GM19025 (cell line): ENCODE measurements at regions not wholly inside any gene's neighbourhood (a gene's known extent, or its start where the extent isn't known, plus 50 kb on each side); places are given as distances from the start of the nearest gene placed in this dataset.

Experiments
- ATAC-seq: cut with Tn5 transposase; IDR thresholded peaks from one replicate; pipeline ENCODE4 v1.9.1; 2021; ENCODE audit warnings: mild to moderate bottlenecking, low read depth, moderate library complexity; ENCODE audit not compliant: unreplicated experiment

DNA sequence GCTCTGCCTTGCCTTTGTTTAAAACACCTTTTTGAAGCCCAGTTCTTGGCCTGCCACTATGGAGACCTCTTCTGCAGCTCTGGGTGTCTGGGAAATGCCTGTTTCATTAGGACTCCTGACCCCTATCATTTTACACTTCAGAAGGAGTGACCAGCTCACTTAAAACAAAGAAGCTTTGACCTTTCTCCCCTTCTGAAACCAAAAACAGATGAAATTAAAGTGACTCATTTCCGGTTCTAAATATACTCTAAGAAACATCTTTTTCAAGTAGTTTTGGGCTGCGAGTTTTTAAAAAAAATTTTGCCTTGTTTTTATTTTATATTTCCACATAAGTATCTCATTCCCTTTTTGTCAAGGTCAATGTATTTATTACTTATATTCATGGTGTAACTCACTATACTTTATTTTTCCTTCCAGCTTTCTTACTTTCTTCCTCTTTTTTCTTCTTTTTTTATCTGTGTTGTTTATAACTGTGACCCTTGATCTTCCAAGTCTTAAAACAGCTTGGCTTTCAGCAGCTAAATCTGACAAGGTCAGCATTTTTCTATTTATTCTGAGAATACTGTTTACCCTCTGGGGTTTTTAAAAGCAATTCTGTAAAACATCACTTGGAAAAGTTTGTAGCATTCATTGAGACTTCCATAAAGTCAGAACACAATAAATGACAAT is 672.9 kb downstream of the NR2F1-AS1 start:
- ATAC-seq: peak; percentile 75

DNA sequence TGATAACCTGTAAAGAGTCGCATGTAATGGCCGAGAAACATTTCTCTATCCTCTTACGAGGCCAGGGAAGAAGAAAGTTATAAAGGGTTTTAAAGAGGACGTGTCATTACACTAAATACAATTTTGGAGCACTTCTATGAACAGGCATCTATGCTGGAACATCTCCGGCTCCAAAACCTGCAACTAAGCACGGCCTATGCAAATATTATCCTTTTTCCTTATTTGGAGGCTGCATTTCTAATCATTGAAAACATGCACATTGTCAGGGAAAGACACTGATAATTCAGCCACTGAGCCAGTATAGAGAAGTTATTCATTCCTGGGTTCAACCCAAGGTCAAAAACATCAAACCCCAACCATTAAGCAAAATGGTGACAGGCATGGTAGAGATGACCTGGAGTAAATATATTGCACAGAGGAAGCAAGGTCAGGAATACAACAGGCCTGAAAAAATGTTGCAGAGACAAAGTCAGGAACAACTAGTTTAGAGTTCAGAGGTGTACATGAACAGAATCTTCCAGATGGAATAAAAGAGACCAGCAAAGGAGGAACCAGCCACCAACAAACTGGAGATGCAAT is 674.1 kb downstream of the NR2F1-AS1 start:
- no peak for ATAC-seq

DNA sequence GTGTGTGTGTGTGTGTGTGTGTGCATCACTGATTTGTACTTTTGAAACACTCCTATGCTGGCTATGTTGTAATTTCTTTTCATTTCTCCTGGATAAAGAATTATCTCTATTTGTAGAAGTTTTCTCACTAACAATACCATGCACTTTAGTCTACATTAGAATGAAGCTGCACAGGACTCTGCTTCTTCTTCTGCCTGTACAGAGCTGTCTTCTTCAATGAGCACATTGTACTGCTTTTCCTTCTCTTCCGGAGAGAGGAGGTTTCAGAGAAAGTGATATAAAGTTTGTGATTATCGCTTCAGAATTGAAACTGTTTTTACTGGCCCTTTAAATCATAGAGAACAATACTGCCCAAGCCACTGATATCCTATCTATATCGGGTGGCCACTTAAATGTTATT is 677.0 kb downstream of the NR2F1-AS1 start:
- no peak for ATAC-seq

DNA sequence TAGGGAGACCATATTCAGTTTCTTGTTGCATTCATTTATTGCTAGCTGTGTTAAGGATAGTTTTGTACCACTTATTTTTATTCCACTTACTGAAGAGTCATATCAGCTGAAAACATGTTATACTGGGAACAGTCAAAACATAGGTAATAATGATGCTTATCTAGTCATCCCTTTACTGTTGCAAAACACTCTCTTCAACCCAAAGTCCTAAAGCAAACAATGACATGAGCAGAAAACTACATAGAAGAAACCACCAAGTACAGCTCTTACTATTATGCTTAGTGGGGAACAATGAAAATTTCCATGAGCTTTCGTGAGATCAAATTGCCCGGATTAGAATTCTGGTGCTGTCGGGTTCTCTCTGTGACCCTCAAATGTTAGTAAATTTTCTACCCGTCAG is 681.4 kb downstream of the NR2F1-AS1 start:
- no peak for ATAC-seq

DNA sequence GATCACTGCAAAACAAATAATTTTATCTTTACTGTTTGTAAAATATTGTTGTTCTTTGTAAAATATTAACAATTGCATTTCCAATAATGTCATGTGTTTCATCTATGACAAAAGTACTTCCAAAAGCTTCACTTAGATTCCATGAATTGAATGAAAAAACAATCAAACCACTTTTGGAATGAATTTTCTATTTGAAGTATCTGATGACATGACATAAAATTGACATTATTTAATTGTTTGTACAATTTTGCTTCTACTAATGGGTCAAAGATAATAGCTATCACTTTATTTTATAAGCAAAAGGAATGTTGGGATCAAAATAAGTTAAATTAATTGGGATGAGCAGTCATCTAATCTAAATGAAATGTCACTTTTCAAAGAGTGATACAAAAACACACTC is 684.3 kb downstream of the NR2F1-AS1 start:
- ATAC-seq: no peak

DNA sequence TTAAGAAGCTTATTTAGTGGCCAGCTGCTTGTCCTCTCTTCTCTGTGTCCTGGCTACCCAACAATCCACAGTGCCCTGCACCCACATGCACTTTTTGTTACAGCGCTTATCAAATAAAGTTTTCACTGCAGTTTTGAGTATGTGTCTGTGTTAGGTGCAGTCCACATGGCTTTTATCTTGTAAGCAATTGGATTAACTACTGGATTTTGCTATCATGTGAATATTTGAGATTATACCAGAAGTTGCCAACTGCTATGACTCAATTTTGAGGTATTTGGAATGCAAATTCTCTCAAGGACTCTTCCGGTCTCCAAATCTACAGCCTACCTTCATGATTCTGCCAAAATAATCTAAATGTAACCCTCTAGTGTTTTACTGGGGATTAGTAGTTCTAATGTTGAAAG is 690.2 kb downstream of the NR2F1-AS1 start:
- no peak for ATAC-seq

DNA sequence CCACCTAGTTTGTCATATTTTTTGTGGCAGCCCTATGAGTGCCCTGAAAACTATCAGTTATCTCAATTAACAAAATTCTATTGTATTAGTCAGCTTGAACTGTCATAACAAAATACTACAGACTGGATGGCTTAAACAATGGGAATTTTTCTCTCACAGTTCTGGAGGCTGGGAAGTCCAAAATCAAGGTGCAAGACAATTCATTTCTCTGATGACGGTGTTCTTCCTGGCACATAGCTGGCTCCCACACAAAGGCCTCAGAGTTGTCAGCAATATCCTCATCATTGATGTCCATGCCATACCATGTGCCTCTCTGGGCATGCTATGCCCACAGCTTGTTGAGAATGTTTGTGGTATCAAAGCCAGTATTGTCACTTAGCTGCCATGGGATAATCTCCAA is 691.9 kb downstream of the NR2F1-AS1 start:
- no peak for ATAC-seq

DNA sequence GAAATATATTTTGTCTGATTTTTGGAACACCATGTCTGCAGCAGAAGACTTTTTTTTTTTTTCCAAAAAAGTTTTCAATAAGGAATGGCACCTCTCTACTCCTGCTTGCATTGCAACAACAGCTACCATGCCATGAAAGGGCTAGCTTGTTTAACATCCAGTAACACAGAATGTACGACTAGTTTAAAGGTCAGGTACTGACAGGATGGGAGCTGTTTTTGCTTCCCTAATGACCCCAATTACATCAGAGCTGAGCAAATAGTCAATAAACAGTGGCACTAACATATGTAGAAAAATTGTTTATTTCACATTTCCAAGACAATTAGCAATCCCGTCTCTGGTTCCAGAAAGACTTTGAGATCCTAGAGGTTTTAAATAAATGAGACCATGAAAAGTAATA is 693.8 kb downstream of the NR2F1-AS1 start:
- no peak for ATAC-seq

DNA sequence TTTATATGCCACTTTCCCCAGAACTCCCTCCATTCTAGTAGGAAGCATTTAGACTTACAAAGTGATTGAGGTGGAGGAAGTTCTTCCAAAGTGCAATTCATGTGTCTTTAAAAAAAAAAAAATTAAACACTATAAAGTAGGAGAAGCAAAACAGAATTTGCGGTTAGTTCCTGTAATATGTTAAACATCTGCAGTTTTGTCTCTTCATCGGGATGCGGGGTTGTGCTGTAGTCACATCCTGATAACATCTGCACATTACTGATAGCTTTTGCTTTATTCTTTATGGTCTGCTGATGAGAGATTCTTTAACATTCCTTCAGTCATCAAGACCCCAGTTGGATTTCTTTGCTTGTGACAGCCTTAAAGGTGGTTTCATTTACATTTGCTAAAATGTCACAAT is 694.3 kb downstream of the NR2F1-AS1 start:
- no peak for ATAC-seq

DNA sequence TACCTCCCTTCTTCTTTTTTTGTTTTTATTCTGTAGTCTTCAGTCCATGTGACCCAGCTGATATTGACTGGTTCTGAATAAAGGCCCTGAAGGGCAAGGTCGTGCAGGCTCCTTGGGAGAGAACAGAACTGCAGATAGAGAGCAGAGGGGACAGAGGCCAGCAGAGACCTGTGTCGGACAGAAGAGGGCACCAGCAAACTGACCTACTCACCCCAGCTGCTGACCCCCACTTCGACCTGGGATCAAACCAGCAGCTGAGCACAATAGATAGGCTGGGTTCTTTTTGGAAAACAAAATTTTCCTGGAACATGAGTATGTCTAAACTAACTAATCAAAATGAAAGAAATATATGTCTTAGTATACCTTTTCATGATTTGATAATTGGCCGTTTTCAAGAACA is 695.1 kb downstream of the NR2F1-AS1 start:
- ATAC-seq: no peak

DNA sequence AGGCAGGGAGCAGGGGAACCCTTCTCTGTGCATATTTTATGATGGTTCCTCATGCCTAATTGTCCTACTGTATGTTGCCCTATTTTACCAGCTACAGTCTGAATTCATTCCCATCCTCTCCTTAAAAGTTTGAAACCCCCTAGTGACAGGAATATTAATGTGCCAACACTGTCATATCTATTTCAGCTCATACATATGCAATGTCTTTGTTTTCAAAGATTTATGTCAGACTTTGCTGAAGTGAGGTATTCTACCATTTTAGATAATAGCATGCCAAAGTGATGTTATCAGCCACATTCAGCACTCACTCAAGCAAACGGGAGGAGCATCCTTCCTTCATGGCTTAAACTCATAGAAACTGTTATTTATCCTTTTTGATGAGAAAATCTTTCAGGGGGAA is 696.5 kb downstream of the NR2F1-AS1 start:
- no peak for ATAC-seq

DNA sequence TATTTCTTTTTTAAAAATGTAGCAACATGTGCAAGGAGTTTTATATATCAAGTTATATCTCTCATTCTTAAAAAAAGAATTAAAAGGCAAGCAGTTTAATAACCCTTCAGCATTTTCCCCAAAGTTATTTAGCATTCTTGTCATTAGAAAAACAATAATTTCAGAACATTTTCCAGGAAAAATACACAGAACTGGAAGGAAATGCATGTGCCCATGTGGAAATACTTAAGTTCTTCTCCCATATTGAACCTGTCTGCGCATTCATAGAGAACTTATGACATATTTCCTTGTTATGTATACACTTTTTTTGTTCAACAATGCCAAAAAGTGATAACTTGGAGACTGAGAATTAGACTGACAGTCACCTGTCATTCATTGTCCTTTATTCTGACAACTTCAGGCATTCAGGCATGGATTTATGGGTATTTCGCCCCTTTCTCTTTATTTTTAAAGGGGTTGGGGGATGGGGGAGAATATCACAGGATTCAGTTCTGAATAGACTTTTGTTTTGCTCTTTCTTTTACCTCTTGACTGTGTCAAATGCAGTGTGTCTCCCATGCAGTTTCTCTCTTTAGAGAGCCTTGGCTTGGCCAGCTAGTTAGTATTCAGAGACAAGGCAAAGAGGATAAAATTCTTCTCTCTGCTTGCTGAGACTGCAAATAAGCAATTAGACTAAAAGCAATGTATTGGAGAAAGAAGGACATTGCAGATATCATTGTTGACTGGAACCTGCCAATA is 701.0 kb downstream of the NR2F1-AS1 start:
- ATAC-seq: no peak

DNA sequence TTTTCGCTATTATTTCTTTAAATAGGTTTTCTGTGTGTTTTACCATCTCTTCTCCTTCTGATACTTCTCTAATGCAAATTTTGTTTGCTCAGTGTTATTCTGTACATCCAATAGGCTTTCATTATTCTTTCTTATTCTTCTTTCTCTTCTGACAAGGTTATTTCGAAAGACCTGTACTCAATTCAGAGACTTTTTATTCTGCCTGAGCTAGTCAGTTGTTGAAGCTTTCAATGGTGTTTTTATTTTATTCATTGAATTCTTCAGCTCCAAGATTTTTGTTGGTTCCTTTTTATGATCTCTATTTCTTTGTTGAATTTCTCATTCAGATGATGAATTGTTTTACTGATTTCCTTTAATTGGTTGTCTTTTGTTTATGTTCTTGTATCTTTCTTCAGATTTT is 706.2 kb downstream of the NR2F1-AS1 start:
- ATAC-seq: no peak

DNA sequence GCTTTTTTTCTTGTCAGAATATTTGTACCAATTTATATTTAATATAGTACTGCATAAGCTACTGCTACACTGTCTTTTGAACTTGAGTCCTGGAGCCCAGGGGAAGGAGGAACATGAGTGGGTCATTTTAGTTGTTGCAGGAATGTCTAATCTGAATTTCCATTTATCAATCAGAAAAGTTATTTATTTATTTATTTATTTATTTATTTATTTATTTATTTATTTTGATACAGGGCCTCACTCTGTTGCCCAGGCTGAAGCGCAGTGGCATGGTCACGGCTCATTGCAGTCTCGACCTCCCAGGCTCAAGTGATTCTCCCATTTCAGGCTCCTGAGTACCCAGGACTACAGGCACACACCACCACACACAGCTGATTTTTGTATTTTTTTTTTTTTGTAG is 712.6 kb downstream of the NR2F1-AS1 start:
- no peak for ATAC-seq

DNA sequence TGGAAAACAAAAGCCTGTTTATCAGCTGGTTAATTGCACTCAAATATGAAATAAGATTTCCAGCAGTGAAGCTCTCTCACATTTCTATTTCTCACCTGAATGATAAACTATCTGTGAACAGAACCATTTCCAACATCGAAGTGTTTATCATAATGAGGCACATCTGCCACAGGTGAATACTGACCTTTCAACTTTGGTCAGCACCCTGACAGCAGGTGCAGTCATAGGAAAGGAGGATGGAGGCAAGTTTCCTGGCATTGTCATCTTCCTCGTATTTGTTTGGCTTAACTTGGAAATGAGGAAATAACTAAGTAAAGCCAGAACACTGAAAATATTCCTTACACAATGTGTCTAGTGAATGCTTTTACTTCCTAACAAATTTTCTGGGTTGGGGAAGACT is 716.4 kb downstream of the NR2F1-AS1 start:
- no peak for ATAC-seq

DNA sequence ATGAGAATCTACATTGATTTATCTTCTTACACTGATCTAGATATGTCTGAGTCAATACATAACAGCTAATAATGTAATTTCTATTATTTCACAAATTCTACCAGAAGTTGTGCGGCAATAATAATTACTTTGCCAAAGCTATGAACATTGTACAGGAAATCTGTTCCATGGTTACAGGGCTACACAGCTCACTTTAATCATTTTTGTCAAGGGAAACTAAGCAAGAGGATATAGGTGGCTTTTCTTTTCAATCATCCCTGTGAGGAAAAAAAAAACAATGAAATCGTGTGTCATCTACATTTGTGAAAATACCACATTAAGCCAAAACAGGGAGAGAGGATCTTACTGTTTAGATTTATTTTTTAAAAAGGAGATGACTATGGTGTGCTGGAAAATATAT is 717.4 kb downstream of the NR2F1-AS1 start:
- ATAC-seq: no peak

DNA sequence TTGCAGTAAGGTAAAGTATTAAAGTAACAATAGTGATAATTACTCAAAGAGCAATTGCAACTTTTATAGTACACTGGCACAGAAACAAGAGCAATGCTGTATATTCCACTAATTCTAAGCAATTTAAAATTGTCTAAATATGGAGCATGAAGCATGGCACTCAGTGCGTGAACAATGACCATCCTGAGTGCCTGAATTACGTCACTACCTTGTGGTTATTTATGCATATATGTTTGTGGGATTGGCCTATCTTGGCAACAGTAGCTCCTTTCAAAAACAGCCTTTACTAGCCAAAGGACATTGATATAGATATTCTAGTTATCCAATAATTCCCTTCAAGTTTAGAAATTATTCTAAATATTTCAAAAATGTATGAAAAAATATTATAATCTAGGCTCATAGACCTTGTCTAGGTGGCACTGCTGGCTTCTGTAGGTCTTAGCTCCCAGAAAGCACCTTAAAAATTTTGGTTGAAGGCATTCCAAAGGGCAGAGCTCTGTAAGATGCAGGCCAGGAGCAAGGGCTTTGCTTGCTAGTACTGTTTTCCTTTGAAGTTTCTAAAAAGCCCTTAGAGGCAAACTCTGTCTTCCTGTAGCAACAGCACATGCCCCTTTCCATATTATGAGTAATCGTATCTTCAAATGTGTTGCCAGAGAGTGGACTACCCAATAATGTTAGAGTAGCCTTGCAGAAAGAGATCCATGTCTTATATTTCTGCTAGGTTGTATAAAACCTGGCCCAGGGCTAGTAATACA is 719.3 kb downstream of the NR2F1-AS1 start:
- no peak for ATAC-seq

DNA sequence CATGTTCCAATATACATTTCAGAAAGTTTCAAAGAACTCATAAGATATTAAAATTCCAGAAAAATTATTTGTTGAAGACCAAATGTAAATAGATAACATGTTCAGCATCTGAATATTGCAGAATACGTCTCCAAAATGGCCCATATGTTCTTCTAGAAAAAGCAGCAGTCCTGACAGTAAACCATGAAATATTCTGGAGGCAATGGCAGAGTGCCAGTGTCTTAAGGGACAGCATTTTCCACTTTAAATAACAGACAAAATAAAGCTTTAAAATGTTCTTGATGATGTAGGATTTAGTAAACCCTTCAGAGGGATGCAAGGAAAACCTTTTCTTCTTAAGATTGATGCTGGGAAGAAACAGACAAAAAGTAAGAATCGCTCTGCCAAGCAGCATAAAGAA is 721.0 kb downstream of the NR2F1-AS1 start:
- no peak for ATAC-seq

DNA sequence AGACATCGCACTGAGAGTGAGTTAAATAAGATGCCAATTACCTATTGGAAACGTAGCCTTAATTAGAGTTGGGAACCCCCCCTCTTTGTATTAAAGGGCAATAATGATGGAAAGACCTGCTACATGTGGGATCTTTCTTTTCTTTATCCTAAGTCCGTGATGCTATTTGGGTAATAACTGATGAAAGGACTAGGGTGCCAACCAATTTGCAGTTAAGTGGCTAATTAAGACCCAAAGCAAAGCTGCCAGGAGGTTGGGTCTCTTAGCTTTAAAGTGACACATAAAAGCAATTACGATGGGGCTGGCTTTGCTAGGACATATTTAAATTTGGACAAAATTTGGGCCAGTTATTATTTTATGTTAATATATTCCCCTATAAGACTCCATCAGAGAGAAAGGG is 728.8 kb downstream of the NR2F1-AS1 start:
- ATAC-seq: no peak

DNA sequence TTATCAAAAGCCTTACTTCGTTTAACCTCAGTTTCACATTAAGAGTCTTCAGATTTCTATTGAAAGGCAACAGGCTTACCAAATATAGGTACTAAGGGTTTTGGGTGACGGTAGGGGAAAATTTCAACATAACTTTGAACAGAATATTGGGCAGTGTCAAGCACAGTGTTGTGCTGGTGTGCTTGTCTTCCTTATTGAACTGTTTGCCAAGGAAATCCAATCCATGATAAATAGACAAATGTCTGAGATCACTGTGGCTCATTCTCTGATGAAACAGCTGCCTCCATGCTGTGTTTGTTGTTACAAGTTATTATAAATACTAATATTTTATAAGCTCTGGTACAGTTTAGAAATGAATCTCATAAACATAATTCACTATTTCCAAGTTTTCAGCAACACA is 730.1 kb downstream of the NR2F1-AS1 start:
- ATAC-seq: no peak

DNA sequence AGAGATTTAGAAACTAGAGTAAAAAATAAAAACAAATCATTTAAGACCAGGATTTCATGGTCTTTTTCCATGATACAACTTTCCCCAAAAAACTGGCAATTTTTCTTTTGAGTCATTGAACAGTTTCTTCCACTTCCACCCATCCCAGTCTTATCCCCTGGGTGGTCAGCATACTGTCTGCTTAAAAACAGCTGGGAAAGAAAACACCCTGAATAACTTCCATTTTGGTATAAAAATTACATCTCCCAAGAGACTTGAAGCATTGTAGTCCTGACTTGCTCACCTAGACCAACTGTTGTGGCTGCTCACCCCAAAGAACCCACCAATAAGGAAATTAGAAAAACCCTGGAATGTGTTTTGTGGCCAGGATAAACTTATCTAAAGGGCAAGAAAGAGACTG is 731.3 kb downstream of the NR2F1-AS1 start:
- ATAC-seq: no peak
